Calu3 (cell line): ENCODE measurements at regions not wholly inside any gene's neighbourhood (a gene's known extent, or its start where the extent isn't known, plus 50 kb on each side); places are given as distances from the start of the nearest gene placed in this dataset.
"Not testable (repeated sequence)": the region's sequence is repeated elsewhere in the genome, so short reads cannot be mapped to it uniquely, and the experiment has no call there.

Experiments
- BruUV-seq: library from RNA; stranded (reverse); fragments of 400-500 nt; replicated peaks from 2 replicates; lab custom pipeline; 2021; lab: Mats Ljungman, UMichigan
- CTCF ChIA-PET: fragments of 300-600 bp; sonication (Branson Sonifier 250); formaldehyde crosslinking; loops from one replicate; lab custom pipeline; 2022; ENCODE audit warnings: antibody characterized with exemption; lab: Charles Lee
- DNase-seq: peaks from one replicate; pipeline ENCODE4 v3.0.0; 2022
- H3K27ac Mint-ChIP-seq: one replicate; pipeline ENCODE4 v1.8.0; 2022; ENCODE audit warnings: mixed read lengths; ENCODE audit not compliant: unreplicated experiment
- H3K27me3 Mint-ChIP-seq: one replicate; pipeline ENCODE4 v1.8.0; 2022; ENCODE audit warnings: mixed read lengths; ENCODE audit not compliant: unreplicated experiment
- H3K36me3 Mint-ChIP-seq: one replicate; pipeline ENCODE4 v1.8.0; 2022; ENCODE audit warnings: mild to moderate bottlenecking, moderate library complexity, mixed read lengths; ENCODE audit not compliant: insufficient read depth, unreplicated experiment
- H3K4me1 Mint-ChIP-seq: one replicate; pipeline ENCODE4 v1.8.0; 2022; ENCODE audit warnings: mild to moderate bottlenecking, low read depth, mixed read lengths; ENCODE audit not compliant: unreplicated experiment
- H3K4me3 Mint-ChIP-seq: one replicate; pipeline ENCODE4 v1.8.0; 2022; ENCODE audit warnings: mild to moderate bottlenecking, low read depth, moderate library complexity, mixed read lengths; ENCODE audit not compliant: unreplicated experiment
- H3K9me3 Mint-ChIP-seq: one replicate; pipeline ENCODE4 v1.8.0; 2022; ENCODE audit warnings: low read depth, mixed read lengths; ENCODE audit not compliant: unreplicated experiment
- intact Hi-C: fragments of 100-400 bp; cut with micrococcal nuclease; formaldehyde crosslinking; loops from one replicate; pipeline ENCODE4 v1.10.0; 2022; ENCODE audit not compliant: unreplicated experiment
- TF ChIP-seq, protein P1 (sequence below): fragments of 200-600 bp; IDR thresholded peaks from one replicate; pipeline ENCODE4 v1.8.0; 2022; ENCODE audit warnings: antibody characterized with exemption; ENCODE audit not compliant: unreplicated experiment

DNA sequence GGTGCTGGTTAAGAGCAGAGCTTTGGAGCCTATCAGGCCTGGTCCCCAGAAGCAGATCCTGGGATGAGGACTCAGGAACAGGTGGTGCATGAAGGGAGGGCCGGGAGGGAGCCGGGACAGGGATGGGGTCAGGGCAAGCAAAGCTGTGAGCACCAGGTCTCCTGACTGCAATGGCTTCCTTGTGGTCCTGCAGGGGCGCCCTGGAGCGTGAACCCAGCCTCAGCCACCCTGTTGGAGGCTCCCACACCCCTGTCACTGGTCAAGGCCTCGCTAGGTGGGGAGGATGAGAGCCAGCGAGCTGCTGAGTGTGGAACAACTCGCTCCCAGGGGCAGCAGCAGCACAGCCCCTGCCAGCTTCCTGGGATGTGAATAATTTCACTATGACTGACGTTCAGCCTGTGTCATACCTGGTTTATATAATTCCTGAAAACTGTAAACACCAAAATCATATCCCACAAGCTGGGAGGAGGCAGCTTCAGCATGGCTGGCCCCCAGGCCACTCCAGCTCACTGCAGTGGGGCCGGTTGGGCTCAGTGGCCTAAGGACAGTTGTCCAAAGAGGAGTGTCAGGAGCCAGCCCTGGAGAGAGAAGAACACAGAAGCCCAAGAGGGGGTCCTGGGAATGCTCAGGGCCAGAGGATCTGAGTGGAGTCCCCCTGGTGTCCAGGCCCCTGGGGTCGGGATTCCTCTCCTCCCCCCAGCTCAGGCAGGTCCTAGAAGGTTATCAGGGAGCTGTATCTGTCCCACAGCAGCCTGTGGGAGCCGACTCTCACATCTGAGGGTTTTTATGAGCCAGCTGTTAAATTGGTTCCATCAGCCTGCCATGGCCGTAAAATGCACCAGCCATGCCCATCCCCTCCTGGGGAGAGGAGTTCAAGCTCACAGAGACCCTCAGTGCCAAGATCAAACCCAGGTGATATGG, 272.9 kb downstream of the ADGRD1 start:
- no peak overlapping the region for H3K4me3 Mint-ChIP-seq
- no TSS peak for BruUV-seq
- CTCF ChIA-PET, result no interaction called here
- H3K36me3 Mint-ChIP-seq, result peaks cover 10% of the 10 kb centered on the region
- TF ChIP-seq, protein P1, sequence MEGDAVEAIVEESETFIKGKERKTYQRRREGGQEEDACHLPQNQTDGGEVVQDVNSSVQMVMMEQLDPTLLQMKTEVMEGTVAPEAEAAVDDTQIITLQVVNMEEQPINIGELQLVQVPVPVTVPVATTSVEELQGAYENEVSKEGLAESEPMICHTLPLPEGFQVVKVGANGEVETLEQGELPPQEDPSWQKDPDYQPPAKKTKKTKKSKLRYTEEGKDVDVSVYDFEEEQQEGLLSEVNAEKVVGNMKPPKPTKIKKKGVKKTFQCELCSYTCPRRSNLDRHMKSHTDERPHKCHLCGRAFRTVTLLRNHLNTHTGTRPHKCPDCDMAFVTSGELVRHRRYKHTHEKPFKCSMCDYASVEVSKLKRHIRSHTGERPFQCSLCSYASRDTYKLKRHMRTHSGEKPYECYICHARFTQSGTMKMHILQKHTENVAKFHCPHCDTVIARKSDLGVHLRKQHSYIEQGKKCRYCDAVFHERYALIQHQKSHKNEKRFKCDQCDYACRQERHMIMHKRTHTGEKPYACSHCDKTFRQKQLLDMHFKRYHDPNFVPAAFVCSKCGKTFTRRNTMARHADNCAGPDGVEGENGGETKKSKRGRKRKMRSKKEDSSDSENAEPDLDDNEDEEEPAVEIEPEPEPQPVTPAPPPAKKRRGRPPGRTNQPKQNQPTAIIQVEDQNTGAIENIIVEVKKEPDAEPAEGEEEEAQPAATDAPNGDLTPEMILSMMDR, result no peak
- peaks cover 14% of the 10 kb centered on the region for H3K4me1 Mint-ChIP-seq
- H3K27ac Mint-ChIP-seq, result no peak overlapping the region
- intact Hi-C loops, result loop anchor here (2.0 kb wide), 1 partner anchor 212 kb away; no protein-coding TSS in a partner anchor
- peaks cover 35% of the 10 kb centered on the region for H3K27me3 Mint-ChIP-seq
- no peaks in the 10 kb centered on the region for H3K9me3 Mint-ChIP-seq
- DNase-seq, result no peak

DNA sequence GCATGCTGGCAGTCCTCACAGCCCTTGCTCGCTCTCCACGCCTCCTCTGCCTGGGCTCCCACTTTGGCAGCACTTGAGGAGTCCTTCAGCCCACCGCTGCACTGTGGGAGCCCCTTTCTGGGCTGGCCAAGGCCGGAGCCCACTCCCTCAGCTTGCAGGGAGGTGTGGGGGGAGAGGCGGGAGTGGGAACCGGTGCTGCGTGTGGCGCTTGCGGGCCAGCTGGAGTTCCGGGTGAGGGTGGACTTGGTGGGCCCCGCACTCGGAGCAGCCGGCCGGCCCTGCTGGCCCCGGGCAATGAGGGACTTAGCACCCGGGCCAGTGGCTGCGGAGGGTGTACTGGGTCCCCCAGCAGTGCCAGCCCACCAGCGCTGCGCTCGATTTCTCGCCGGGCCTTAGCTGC, 273.9 kb downstream of the ADGRD1 start:
- CTCF ChIA-PET, H3K4me1 Mint-ChIP-seq, BruUV-seq, H3K4me3 Mint-ChIP-seq, H3K9me3 Mint-ChIP-seq, DNase-seq, H3K36me3 Mint-ChIP-seq, H3K27ac Mint-ChIP-seq: not testable (repeated sequence)
- peaks cover 32% of the 10 kb centered on the region for H3K27me3 Mint-ChIP-seq
- intact Hi-C loops, result loop anchor here (2.0 kb wide), 1 partner anchor 211 kb away; no protein-coding TSS in a partner anchor

DNA sequence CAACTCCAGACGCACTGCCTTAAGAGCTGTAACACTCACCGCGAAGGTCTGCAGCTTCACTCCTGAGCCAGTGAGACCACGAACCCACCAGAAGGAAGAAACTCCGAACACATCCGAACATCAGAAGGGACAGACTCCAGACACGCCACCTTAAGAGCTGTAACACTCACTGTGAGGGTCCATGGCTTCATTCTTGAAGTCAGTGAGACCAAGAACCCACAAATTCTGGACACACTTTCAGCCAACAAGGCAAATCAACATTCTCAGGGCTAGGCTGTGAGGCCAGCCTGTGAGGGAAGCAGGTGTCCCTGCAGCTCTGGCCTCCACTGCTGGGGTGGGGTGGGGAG, 275.3 kb downstream of the ADGRD1 start:
- intact Hi-C loops, DNase-seq, H3K36me3 Mint-ChIP-seq, H3K4me1 Mint-ChIP-seq, H3K9me3 Mint-ChIP-seq, H3K27ac Mint-ChIP-seq, H3K4me3 Mint-ChIP-seq, BruUV-seq: not testable (repeated sequence)
- H3K27me3 Mint-ChIP-seq, result peaks cover 27% of the 10 kb centered on the region
- CTCF ChIA-PET, result interaction anchor here (0.5 to 2.4 kb wide), 3 partner anchors 11 to 474 kb away, joined by 3 to 8 read pairs (median 7); no protein-coding TSS in a partner anchor

DNA sequence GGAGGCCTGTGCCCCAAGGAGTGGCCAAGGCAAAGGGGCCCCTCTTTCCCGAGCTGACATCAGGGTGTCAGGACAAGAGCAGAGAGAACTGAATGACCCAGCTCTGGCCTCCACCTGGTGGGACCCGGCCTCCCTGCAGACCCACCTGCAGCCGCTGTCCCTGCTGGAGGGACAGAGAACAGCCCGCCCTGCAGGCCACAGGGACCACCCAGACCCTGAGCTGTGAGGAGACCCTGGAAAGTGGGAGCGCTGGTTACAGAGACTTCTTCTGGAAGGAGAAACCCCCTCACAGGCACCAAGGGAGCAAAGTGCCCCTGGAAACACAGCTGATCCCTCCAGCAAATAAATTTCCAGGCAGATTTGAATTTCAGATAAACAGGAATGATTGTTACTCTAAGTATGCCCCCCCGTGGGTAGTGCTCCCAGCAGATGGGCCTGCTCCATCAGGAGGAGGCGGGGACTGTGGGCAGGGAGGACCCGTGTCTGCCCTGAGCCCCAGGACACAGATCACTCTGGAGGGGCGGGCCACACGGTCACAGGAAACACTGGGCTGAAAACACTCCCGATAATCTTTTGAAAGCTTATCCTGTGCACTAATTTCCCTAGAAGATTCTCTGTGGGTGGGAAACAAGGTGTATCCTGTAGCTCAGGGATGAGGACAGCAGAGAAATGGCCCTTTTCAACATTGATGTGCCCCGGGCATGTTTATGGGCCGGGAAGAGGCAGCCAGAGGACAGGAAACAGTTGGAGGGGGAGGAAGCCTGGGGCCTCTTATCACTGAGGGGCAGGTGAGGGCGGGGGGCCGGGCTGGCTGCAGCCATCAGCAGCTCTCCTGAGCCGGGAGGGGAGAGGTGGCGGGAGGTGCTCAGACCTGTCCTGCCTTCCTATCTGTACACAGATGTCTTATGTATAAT, 276.0 kb downstream of the ADGRD1 start:
- Mint-ChIP-seq H3K4me3 (no peak overlapping the region), H3K4me1 (peaks cover 14% of the 10 kb centered on the region), H3K27me3 (peaks cover 27% of the 10 kb centered on the region), H3K27ac (no peak overlapping the region), H3K36me3 (peaks cover 5% of the 10 kb centered on the region), H3K9me3 (no peaks in the 10 kb centered on the region)
- TF ChIP-seq, protein P1, result no peak
- no TSS peak for BruUV-seq
- DNase-seq, result no peak
- CTCF ChIA-PET, result interaction anchor here (0.5 to 2.4 kb wide), 6 partner anchors 12 to 474 kb away, joined by 3 to 13 read pairs (median 6); no protein-coding TSS in a partner anchor
- intact Hi-C loops, result no loop called here
